IMR-90 (cell line): ENCODE measurements at regions not wholly inside any gene's neighbourhood (a gene's known extent, or its start where the extent isn't known, plus 50 kb on each side); places are given as distances from the start of the nearest gene placed in this dataset.

ENCODE experiments used
- ATAC-seq: fragments of 200-7000 bp; cut with Tn5 transposase; 2 replicates; pipeline ENCODE4 v1.9.1; 2020; ENCODE audit warnings: low read depth, mild to moderate bottlenecking, moderate library complexity
- BruUV-seq: library from RNA; stranded (reverse); fragments of 400-500 nt; replicated peaks from 2 replicates; lab custom pipeline; 2021; lab: Mats Ljungman, UMichigan
- CTCF ChIA-PET: fragments of 300-600 bp; formaldehyde crosslinking; extraction: SDS; loops from one replicate; lab custom pipeline; 2021; ENCODE audit warnings: antibody characterized with exemption; lab: Yijun Ruan, JAX
- POLR2A ChIA-PET: fragments of 300-600 bp; sonication (Branson Sonifier 250); formaldehyde crosslinking; loops from one replicate; lab custom pipeline; 2022; ENCODE audit warnings: antibody characterized with exemption; ENCODE audit not compliant: unreplicated experiment; lab: Charles Lee
- DNase-seq: peaks from one replicate; pipeline ENCODE4 v3.0.0; 2013
- H2AFZ ChIP-seq: replicated peaks from 2 replicates; pipeline ENCODE3; 2013; ENCODE audit warnings: low read length, mild to moderate bottlenecking; ENCODE audit not compliant: poor library complexity
- H2AK5ac ChIP-seq: 2 replicates; pipeline ENCODE4 v1.6.1; 2013; ENCODE audit warnings: low read depth, low read length, inconsistent platforms
- H2AK9ac ChIP-seq: replicated peaks from 2 replicates; pipeline ENCODE3; 2013; ENCODE audit warnings: mild to moderate bottlenecking, low read depth, low read length, moderate library complexity; ENCODE audit not compliant: poor library complexity
- H2BK120ac ChIP-seq: 2 replicates; pipeline ENCODE4 v1.6.1; 2013; ENCODE audit warnings: low read depth, low read length, inconsistent platforms
- H2BK15ac ChIP-seq: 3 replicates; pipeline ENCODE4 v1.6.1; 2013; ENCODE audit warnings: low read depth, low read length, inconsistent platforms
- H2BK20ac ChIP-seq: 2 replicates; pipeline ENCODE4 v1.6.1; 2013; ENCODE audit warnings: low read depth, mild to moderate bottlenecking, inconsistent platforms, low read length, moderate library complexity
- H2BK5ac ChIP-seq: 2 replicates; pipeline ENCODE4 v1.6.1; 2013; ENCODE audit warnings: mild to moderate bottlenecking, low read depth, low read length, inconsistent platforms; ENCODE audit not compliant: poor library complexity, severe bottlenecking
- H3K14ac ChIP-seq: replicated peaks from 2 replicates; pipeline ENCODE4 v1.6.1; 2013; ENCODE audit warnings: low read depth, low read length, inconsistent platforms
- H3K18ac ChIP-seq: 2 replicates; pipeline ENCODE4 v1.6.1; 2013; ENCODE audit warnings: low read depth, low read length, control low read depth
- H3K23ac ChIP-seq: 2 replicates; pipeline ENCODE4 v1.6.1; 2013; ENCODE audit warnings: low read depth, low read length, inconsistent platforms
- H3K27ac ChIP-seq: 2 replicates; pipeline ENCODE4 v1.5.1; 2013; ENCODE audit warnings: mild to moderate bottlenecking, control low read depth, low read length; ENCODE audit not compliant: insufficient read depth
- H3K27me3 ChIP-seq: 2 replicates; pipeline ENCODE4 v1.6.1; 2013; ENCODE audit warnings: low read length; ENCODE audit not compliant: control insufficient read depth, insufficient read depth
- H3K36me3 ChIP-seq: 2 replicates; pipeline ENCODE4 v1.6.1; 2013; ENCODE audit warnings: low read length, mixed read lengths; ENCODE audit not compliant: control insufficient read depth, insufficient read depth
- H3K4ac ChIP-seq: 2 replicates; pipeline ENCODE4 v1.6.1; 2013; ENCODE audit warnings: low read depth, low read length, inconsistent platforms
- H3K4me1 ChIP-seq: 2 replicates; pipeline ENCODE4 v1.6.1; 2013; ENCODE audit warnings: low read length, mixed read lengths; ENCODE audit not compliant: control insufficient read depth, insufficient read depth
- H3K4me2 ChIP-seq: 2 replicates; pipeline ENCODE4 v1.6.1; 2013; ENCODE audit warnings: low read depth, mild to moderate bottlenecking, control low read depth, low read length, moderate library complexity
- H3K4me3 ChIP-seq: 2 replicates; pipeline ENCODE4 v1.5.1; 2013; ENCODE audit warnings: low read depth, mild to moderate bottlenecking, control low read depth, low read length, moderate library complexity; ENCODE audit not compliant: insufficient read depth
- H3K56ac ChIP-seq: 2 replicates; pipeline ENCODE4 v1.6.1; 2013; ENCODE audit warnings: low read length, inconsistent platforms; ENCODE audit not compliant: insufficient read depth; ENCODE audit errors: extremely low read depth
- H3K79me1 ChIP-seq, 2 experiments: 2 replicates each; pipeline ENCODE4 v1.6.1; 2013; ENCODE audit warnings: low read length in 2 of 2, inconsistent platforms in 1 of 2, low read depth in 1 of 2
- H3K9ac ChIP-seq: 2 replicates; pipeline ENCODE4 v1.6.1; 2013; ENCODE audit warnings: low read depth, low read length, control low read depth
- H3K9me1 ChIP-seq: 2 replicates; pipeline ENCODE4 v1.6.1; 2013; ENCODE audit warnings: low read length, inconsistent platforms; ENCODE audit not compliant: insufficient read depth
- H3K9me3 ChIP-seq: 2 replicates; pipeline ENCODE4 v1.6.1; 2013; ENCODE audit warnings: low read length; ENCODE audit not compliant: control insufficient read depth, insufficient read depth
- H4K20me1 ChIP-seq: 2 replicates; pipeline ENCODE4 v1.6.1; 2013; ENCODE audit warnings: low read length, inconsistent platforms; ENCODE audit not compliant: insufficient read depth
- H4K5ac ChIP-seq: 2 replicates; pipeline ENCODE4 v1.6.1; 2013; ENCODE audit warnings: mild to moderate bottlenecking, low read depth, low read length, control low read depth
- H4K8ac ChIP-seq, 2 experiments: 2 replicates each; pipeline ENCODE4 v1.6.1; 2013; ENCODE audit warnings: low read depth in 2 of 2, low read length in 2 of 2, control low read depth in 1 of 2, inconsistent platforms in 1 of 2
- H4K91ac ChIP-seq: 2 replicates; pipeline ENCODE4 v1.6.1; 2013; ENCODE audit warnings: low read depth, low read length, inconsistent platforms; ENCODE audit not compliant: insufficient read depth
- BHLHE40 ChIP-seq: fragments of 150-350 bp; IDR thresholded peaks from 2 replicates; pipeline ENCODE4 v1.6.1; 2016; ENCODE audit warnings: mild to moderate bottlenecking, low read depth, low read length
- CEBPB ChIP-seq: IDR thresholded peaks from 2 replicates; pipeline ENCODE4 v1.6.1; 2012; ENCODE audit warnings: low read depth, low read length, improper control_type of control experiment
- CHD1 ChIP-seq: IDR thresholded peaks from 2 replicates; pipeline ENCODE4 v1.6.1; 2012; ENCODE audit warnings: low read depth, low read length, improper control_type of control experiment
- FOS ChIP-seq: fragments of 150-350 bp; IDR thresholded peaks from 2 replicates; pipeline ENCODE4 v1.6.1; 2016; ENCODE audit warnings: low read depth, low read length
- MAFK ChIP-seq: IDR thresholded peaks from 2 replicates; pipeline ENCODE4 v1.6.1; 2012; ENCODE audit warnings: low read depth, low read length, improper control_type of control experiment
- MAZ ChIP-seq: IDR thresholded peaks from 2 replicates; pipeline ENCODE4 v1.6.1; 2012; ENCODE audit warnings: low read depth, mild to moderate bottlenecking, low read length, improper control_type of control experiment, moderate library complexity, borderline replicate concordance
- MXI1 ChIP-seq: IDR thresholded peaks from 2 replicates; pipeline ENCODE4 v1.6.1; 2012; ENCODE audit warnings: low read depth, mild to moderate bottlenecking, low read length, moderate library complexity, borderline replicate concordance
- NFE2L2 ChIP-seq: fragments of 150-350 bp; IDR thresholded peaks from 2 replicates; pipeline ENCODE4 v1.6.1; 2016; ENCODE audit warnings: low read depth, mild to moderate bottlenecking, low read length
- POLR2A ChIP-seq: IDR thresholded peaks from 2 replicates; pipeline ENCODE4 v1.6.1; 2012; ENCODE audit warnings: mild to moderate bottlenecking, low read depth, low read length
- RAD21 ChIP-seq: IDR thresholded peaks from 2 replicates; pipeline ENCODE4 v1.6.1; 2012; ENCODE audit warnings: low read length, improper control_type of control experiment
- RCOR1 ChIP-seq: IDR thresholded peaks from 2 replicates; pipeline ENCODE4 v1.6.1; 2012; ENCODE audit warnings: mild to moderate bottlenecking, low read length, improper control_type of control experiment; ENCODE audit not compliant: insufficient replicate concordance
- RFX5 ChIP-seq: IDR thresholded peaks from 2 replicates; pipeline ENCODE4 v1.8.0; 2012; ENCODE audit warnings: low read depth, mild to moderate bottlenecking, low read length, moderate library complexity
- SMC3 ChIP-seq: fragments of 150-350 bp; IDR thresholded peaks from 2 replicates; pipeline ENCODE4 v1.6.1; 2016; ENCODE audit warnings: low read depth, mild to moderate bottlenecking, antibody characterized with exemption, low read length, moderate library complexity
- WGBS, 2 experiments: methylation state at CpG; one replicate each; pipeline versions ENCODE4 v1.1.5 to v1.1.7; 2013; ENCODE audit warnings: missing lambda C conversion rate in 2 of 2; ENCODE audit not compliant: insufficient read length in 1 of 2; ENCODE audit errors: extremely low coverage in 2 of 2; 5-methylcytosine and 5-hydroxymethylcytosine counted together
- dilution Hi-C: fragments of 300-500 bp; cut with HindIII; formaldehyde crosslinking; loops from one replicate; pipeline ENCODE4 v1.14.3; 2018; ENCODE audit warnings: low sequenced_read_pairs; ENCODE audit not compliant: unreplicated experiment
- in situ Hi-C: fragments of 300-500 bp; cut with MboI; formaldehyde crosslinking; loops from 3 replicates; pipeline ENCODE4 v1.14.3; 2019; ENCODE audit warnings: low sequenced_read_pairs, inconsistent platforms, mixed read lengths
- intact Hi-C: fragments of 100-400 bp; cut with micrococcal nuclease; formaldehyde crosslinking; loops from 2 replicates; pipeline ENCODE4 v1.10.0; 2022
- TF ChIP-seq, protein P1 (sequence below): conservative IDR thresholded peaks from 2 replicates; pipeline ENCODE4 v1.5.1; 2012; ENCODE audit warnings: mild to moderate bottlenecking, low read depth, low read length, improper control_type of control experiment
- TF ChIP-seq, protein P2 (sequence below): fragments of 150-350 bp; IDR thresholded peaks from 2 replicates; pipeline ENCODE4 v1.6.1; 2016; ENCODE audit warnings: low read depth, mild to moderate bottlenecking, low read length, moderate library complexity, borderline replicate concordance
- TF ChIP-seq, protein P3 (sequence below): fragments of 150-350 bp; IDR thresholded peaks from 2 replicates; pipeline ENCODE4 v1.6.1; 2017; ENCODE audit warnings: mild to moderate bottlenecking, antibody characterized with exemption, low read length, low read depth

DNA sequence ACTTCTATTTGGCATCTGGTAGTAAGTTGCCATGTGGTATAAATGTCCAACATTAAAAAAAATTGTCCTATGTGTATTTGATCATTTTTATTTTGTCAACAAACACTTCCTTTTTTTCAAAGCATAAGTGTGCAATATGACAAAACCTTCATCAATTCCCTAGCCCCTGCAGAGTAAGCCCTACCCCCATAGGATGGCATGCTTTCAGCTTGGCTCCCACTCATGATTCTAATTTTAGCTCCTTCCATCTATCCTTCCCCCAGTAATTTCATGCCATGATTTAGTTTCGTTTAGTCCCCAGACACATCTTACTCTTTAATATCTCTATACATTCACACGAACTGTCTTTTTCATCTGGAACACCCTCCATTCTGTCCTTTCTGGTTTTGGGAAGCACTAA, 250.6 kb upstream of the RAG2 start:
- ATAC-seq = no peak
- Histone ChIP-seq H3K4ac (no peak overlapping the region), H4K91ac (no peak overlapping the region), H3K14ac (no peak overlapping the region), H3K9me3 (no peaks in the 10 kb centered on the region), H4K5ac (no peak overlapping the region), H2BK15ac (no peak overlapping the region), H4K8ac (no peak overlapping the region), H3K27ac (no peak overlapping the region), H2AK5ac (no peak overlapping the region), H3K36me3 (no peaks in the 10 kb centered on the region), H3K4me3 (no peak overlapping the region), H3K4me1 (no peaks in the 10 kb centered on the region), H2AK9ac (no peak overlapping the region), H3K9ac (no peak overlapping the region), H3K79me1 (no peaks in the 10 kb centered on the region), H3K27me3 (no peaks in the 10 kb centered on the region), H3K9me1 (no peaks in the 10 kb centered on the region), H3K18ac (no peak overlapping the region), H4K20me1 (no peaks in the 10 kb centered on the region), H3K23ac (no peak overlapping the region), H2BK120ac (no peak overlapping the region), H2BK20ac (no peak overlapping the region), H2BK5ac (no peak overlapping the region), H3K4me2 (no peak overlapping the region), H2AFZ (no peak overlapping the region), H3K56ac (no peak overlapping the region)
- WGBS, 2 experiments = 0% methylated on average over 2 of the region's 2 CpGs; no CpG with 5 or more reads in 1 of the 2 experiments
- in situ Hi-C loops = no loop called here
- TF ChIP-seq MXI1 (no peak), CEBPB (no peak), CHD1 (no peak), FOS (no peak), SMC3 (no peak), RCOR1 (no peak), NFE2L2 (no peak), POLR2A (no peak), MAFK (no peak), BHLHE40 (no peak), RAD21 (no peak), MAZ (no peak), RFX5 (no peak)
- TF ChIP-seq, protein P1, sequence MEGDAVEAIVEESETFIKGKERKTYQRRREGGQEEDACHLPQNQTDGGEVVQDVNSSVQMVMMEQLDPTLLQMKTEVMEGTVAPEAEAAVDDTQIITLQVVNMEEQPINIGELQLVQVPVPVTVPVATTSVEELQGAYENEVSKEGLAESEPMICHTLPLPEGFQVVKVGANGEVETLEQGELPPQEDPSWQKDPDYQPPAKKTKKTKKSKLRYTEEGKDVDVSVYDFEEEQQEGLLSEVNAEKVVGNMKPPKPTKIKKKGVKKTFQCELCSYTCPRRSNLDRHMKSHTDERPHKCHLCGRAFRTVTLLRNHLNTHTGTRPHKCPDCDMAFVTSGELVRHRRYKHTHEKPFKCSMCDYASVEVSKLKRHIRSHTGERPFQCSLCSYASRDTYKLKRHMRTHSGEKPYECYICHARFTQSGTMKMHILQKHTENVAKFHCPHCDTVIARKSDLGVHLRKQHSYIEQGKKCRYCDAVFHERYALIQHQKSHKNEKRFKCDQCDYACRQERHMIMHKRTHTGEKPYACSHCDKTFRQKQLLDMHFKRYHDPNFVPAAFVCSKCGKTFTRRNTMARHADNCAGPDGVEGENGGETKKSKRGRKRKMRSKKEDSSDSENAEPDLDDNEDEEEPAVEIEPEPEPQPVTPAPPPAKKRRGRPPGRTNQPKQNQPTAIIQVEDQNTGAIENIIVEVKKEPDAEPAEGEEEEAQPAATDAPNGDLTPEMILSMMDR = no peak
- TF ChIP-seq, protein P2, sequence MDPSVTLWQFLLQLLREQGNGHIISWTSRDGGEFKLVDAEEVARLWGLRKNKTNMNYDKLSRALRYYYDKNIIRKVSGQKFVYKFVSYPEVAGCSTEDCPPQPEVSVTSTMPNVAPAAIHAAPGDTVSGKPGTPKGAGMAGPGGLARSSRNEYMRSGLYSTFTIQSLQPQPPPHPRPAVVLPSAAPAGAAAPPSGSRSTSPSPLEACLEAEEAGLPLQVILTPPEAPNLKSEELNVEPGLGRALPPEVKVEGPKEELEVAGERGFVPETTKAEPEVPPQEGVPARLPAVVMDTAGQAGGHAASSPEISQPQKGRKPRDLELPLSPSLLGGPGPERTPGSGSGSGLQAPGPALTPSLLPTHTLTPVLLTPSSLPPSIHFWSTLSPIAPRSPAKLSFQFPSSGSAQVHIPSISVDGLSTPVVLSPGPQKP = no peak
- TF ChIP-seq, protein P3, sequence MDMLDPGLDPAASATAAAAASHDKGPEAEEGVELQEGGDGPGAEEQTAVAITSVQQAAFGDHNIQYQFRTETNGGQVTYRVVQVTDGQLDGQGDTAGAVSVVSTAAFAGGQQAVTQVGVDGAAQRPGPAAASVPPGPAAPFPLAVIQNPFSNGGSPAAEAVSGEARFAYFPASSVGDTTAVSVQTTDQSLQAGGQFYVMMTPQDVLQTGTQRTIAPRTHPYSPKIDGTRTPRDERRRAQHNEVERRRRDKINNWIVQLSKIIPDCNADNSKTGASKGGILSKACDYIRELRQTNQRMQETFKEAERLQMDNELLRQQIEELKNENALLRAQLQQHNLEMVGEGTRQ = no peak
- dilution Hi-C loops = no loop called here
- POLR2A ChIA-PET = no interaction called here
- intact Hi-C loops = no loop called here
- CTCF ChIA-PET = no interaction called here
- DNase-seq = no peak
- BruUV-seq = no TSS peak
